Effector memory CD4-positive, alpha-beta T cell (primary cell): ENCODE measurements at regions not wholly inside any gene's neighbourhood (a gene's known extent, or its start where the extent isn't known, plus 50 kb on each side); places are given as distances from the start of the nearest gene placed in this dataset.
A peak's percentile ranks its signal among the peaks of the same experiment; 100 is the strongest.
"Not testable (repeated sequence)": the region's sequence is repeated elsewhere in the genome, so short reads cannot be mapped to it uniquely, and the experiment has no call there.

Source experiments
- DNase-seq, 3 donors: peaks; one replicate each; pipeline ENCODE4 v3.0.0-alpha.2; 2020
- H3K27ac ChIP-seq: 2 replicates; pipeline ENCODE4 v1.7.0; 2013; ENCODE audit warnings: mild to moderate bottlenecking, low read length, moderate library complexity; ENCODE audit not compliant: insufficient read depth, poor library complexity, severe bottlenecking
- H3K27me3 ChIP-seq: replicated peaks from 2 replicates; pipeline ENCODE4 v1.7.0; 2013; ENCODE audit warnings: mild to moderate bottlenecking, low read length; ENCODE audit not compliant: insufficient read depth, control insufficient read depth, poor library complexity, severe bottlenecking
- H3K36me3 ChIP-seq: 2 replicates; pipeline ENCODE4 v1.7.0; 2013; ENCODE audit warnings: mild to moderate bottlenecking, low read length, moderate library complexity; ENCODE audit not compliant: control insufficient read depth, insufficient read depth
- H3K4me1 ChIP-seq: 2 replicates; pipeline ENCODE4 v1.7.0; 2013; ENCODE audit warnings: low read length, mild to moderate bottlenecking; ENCODE audit not compliant: control insufficient read depth, insufficient read depth, poor library complexity, severe bottlenecking
- H3K4me3 ChIP-seq: 2 replicates; pipeline ENCODE4 v1.7.0; 2013; ENCODE audit warnings: low read length, low read depth, mild to moderate bottlenecking; ENCODE audit not compliant: insufficient read depth, poor library complexity, severe bottlenecking
- H3K9me3 ChIP-seq: 2 replicates; pipeline ENCODE4 v1.7.0; 2013; ENCODE audit warnings: mild to moderate bottlenecking, low read length, moderate library complexity; ENCODE audit not compliant: control insufficient read depth

GRCh38 chr12:47442310-47442709 lies 263.5 kb downstream of the RPAP3 start:
- no peak for DNase-seq
- Histone ChIP-seq H3K9me3 (peaks cover 6% of the 10 kb centered on the region), H3K27me3 (no peaks in the 10 kb centered on the region), H3K27ac (no peak overlapping the region), H3K4me1 (no peaks in the 10 kb centered on the region), H3K36me3 (no peaks in the 10 kb centered on the region), H3K4me3 (no peak overlapping the region)

- Histone ChIP-seq H3K9me3 (peaks cover 6% of the 10 kb centered on the region), H3K4me1 (no peaks in the 10 kb centered on the region), H3K36me3 (no peaks in the 10 kb centered on the region), H3K4me3 (no peak overlapping the region), H3K27ac (no peak overlapping the region), H3K27me3 (no peaks in the 10 kb centered on the region)
- DNase-seq, result no peak
Measured at GRCh38 chr12:47441490-47441889, 264.3 kb downstream of the RPAP3 start.

GRCh38 chr12:47438175-47438574 lies 267.7 kb downstream of the RPAP3 start:
- peaks cover 6% of the 10 kb centered on the region for H3K9me3 ChIP-seq
- H3K4me3 ChIP-seq, result no peak overlapping the region
- no peak for DNase-seq
- no peaks in the 10 kb centered on the region for H3K4me1 ChIP-seq
- H3K36me3 ChIP-seq, result no peaks in the 10 kb centered on the region
- no peak overlapping the region for H3K27ac ChIP-seq
- H3K27me3 ChIP-seq, result no peaks in the 10 kb centered on the region

- no peaks in the 10 kb centered on the region for H3K4me1 ChIP-seq
- no peaks in the 10 kb centered on the region for H3K36me3 ChIP-seq
- no peak overlapping the region for H3K4me3 ChIP-seq
- H3K27me3 ChIP-seq, result no peaks in the 10 kb centered on the region
- no peak for DNase-seq
- no peaks in the 10 kb centered on the region for H3K9me3 ChIP-seq
- no peak overlapping the region for H3K27ac ChIP-seq
Measured at GRCh38 chr12:47437570-47437969, 268.3 kb downstream of the RPAP3 start.

- Histone ChIP-seq H3K9me3 (no peaks in the 10 kb centered on the region), H3K4me3 (no peak overlapping the region), H3K4me1 (no peaks in the 10 kb centered on the region), H3K27me3 (no peaks in the 10 kb centered on the region), H3K36me3 (no peaks in the 10 kb centered on the region), H3K27ac (no peak overlapping the region)
- DNase-seq, result no peak
Measured at GRCh38 chr12:47433876-47434275, 272.0 kb downstream of the RPAP3 start.

GRCh38 chr12:47426678-47427309 lies 279.0 kb downstream of the RPAP3 start:
- not testable (repeated sequence) for H3K4me1 ChIP-seq, H3K9me3 ChIP-seq, H3K36me3 ChIP-seq, H3K4me3 ChIP-seq, H3K27me3 ChIP-seq
- DNase-seq, result peak; percentile 50 to 74 (median 67)
- H3K27ac ChIP-seq, result peak overlapping the region; percentile 61

GRCh38 chr12:47422611-47423010 lies 283.2 kb downstream of the RPAP3 start:
- no peak for DNase-seq
- no peaks in the 10 kb centered on the region for H3K9me3 ChIP-seq
- H3K27ac ChIP-seq, result no peak overlapping the region
- H3K4me1 ChIP-seq, result no peaks in the 10 kb centered on the region
- H3K36me3 ChIP-seq, result no peaks in the 10 kb centered on the region
- H3K4me3 ChIP-seq, result no peak overlapping the region
- no peaks in the 10 kb centered on the region for H3K27me3 ChIP-seq

- DNase-seq, result no peak
- Histone ChIP-seq H3K4me3 (no peak overlapping the region), H3K27me3 (no peaks in the 10 kb centered on the region), H3K36me3 (no peaks in the 10 kb centered on the region), H3K27ac (no peak overlapping the region), H3K4me1 (no peaks in the 10 kb centered on the region), H3K9me3 (no peaks in the 10 kb centered on the region)
Measured at GRCh38 chr12:47419497-47419896, 286.3 kb downstream of the RPAP3 start.

GRCh38 chr12:47417955-47418354 lies 287.9 kb downstream of the RPAP3 start:
- H3K27ac ChIP-seq, result no peak overlapping the region
- no peaks in the 10 kb centered on the region for H3K9me3 ChIP-seq
- DNase-seq, result no peak

GRCh38 chr12:47417121-47417520 lies 288.7 kb downstream of the RPAP3 start:
- Histone ChIP-seq H3K27ac (no peak overlapping the region), H3K36me3 (no peaks in the 10 kb centered on the region), H3K9me3 (no peaks in the 10 kb centered on the region), H3K4me1 (no peaks in the 10 kb centered on the region), H3K4me3 (no peak overlapping the region), H3K27me3 (no peaks in the 10 kb centered on the region)
- DNase-seq, result no peak

More at GRCh38 chr12:47417955-47418354, 287.9 kb downstream of the RPAP3 start:
- no peaks in the 10 kb centered on the region for H3K36me3 ChIP-seq
- no peak overlapping the region for H3K4me3 ChIP-seq
- no peaks in the 10 kb centered on the region for H3K27me3 ChIP-seq
- no peaks in the 10 kb centered on the region for H3K4me1 ChIP-seq
